ENCODE measurements at regions not wholly inside any gene's neighbourhood (a gene's known extent, or its start where the extent isn't known, plus 50 kb on each side); places are given as distances from the start of the nearest gene placed in this dataset.

DNA sequence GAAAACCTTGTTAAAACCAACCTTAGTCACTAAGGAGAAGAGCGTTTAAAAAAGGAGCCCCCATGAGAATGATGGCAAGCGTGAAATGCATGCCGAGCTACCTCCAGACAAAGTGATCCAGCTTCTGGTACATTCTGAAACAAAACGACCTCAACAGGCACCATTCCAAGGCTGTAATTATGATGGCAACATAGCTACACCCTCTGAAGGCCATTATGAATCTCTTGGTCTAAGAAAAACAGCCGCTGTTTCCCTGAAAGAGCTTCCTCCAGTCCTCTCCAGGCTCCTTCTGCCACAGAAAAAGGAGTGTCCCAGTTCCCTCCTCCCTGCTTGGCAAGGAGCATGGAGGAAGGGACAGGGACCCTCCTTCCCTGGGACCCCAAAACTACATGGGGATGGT lies 50.0 kb upstream of the ABLIM1 start:
- no peak for DNase-seq
- Mint-ChIP-seq H3K9me3 (no peaks in the 10 kb centered on the region), H3K4me3 (no peak overlapping the region), H3K4me1 (peaks cover 3% of the 10 kb centered on the region), H3K27me3 (ENCODE audit: insufficient read depth) (no peaks in the 10 kb centered on the region), H3K36me3 (ENCODE audit: low read depth) (no peaks in the 10 kb centered on the region), H3K27ac (peak overlapping the region; percentile 40)
- H3K4me1 ChIP-seq (ENCODE audit: control insufficient read depth, insufficient read depth, low read length), result no peaks in the 10 kb centered on the region
- TF ChIP-seq CTCF (conservative IDR thresholded peaks at IDR 0.05), result no peak
- H3K27me3 ChIP-seq (ENCODE audit: control insufficient read depth, insufficient read depth, low read length, poor library complexity, severe bottlenecking), result no peaks in the 10 kb centered on the region
- 82 to 94% methylated on average over 2 to 5 of the region's 5 CpGs for WGBS, 2 experiments (ENCODE audit: insufficient coverage in 1 of 2, insufficient read length in 1 of 2)
- H3K4me3 ChIP-seq (ENCODE audit: low read length), result no peak overlapping the region
- no peak overlapping the region for H3K9ac ChIP-seq (ENCODE audit: extremely low read depth, low read length, poor library complexity, severe bottlenecking)
- no peak overlapping the region for H3K27ac ChIP-seq (ENCODE audit: low read depth, low read length)
- no peaks in the 10 kb centered on the region for H3K36me3 ChIP-seq (ENCODE audit: control insufficient read depth, insufficient read depth, low read length)
- H3K9me3 ChIP-seq (ENCODE audit: control insufficient read depth, low read length), result no peaks in the 10 kb centered on the region

- H3K27ac Mint-ChIP-seq, result no peak overlapping the region
- Histone ChIP-seq H3K9me3 (ENCODE audit: control insufficient read depth, low read length) (no peaks in the 10 kb centered on the region), H3K36me3 (ENCODE audit: control insufficient read depth, insufficient read depth, low read length) (no peaks in the 10 kb centered on the region), H3K4me1 (ENCODE audit: control insufficient read depth, insufficient read depth, low read length) (no peaks in the 10 kb centered on the region), H3K4me3 (ENCODE audit: low read length) (no peak overlapping the region), H3K9ac (ENCODE audit: extremely low read depth, low read length, poor library complexity, severe bottlenecking) (no peak overlapping the region), H3K27me3 (ENCODE audit: control insufficient read depth, insufficient read depth, low read length, poor library complexity, severe bottlenecking) (no peaks in the 10 kb centered on the region), H3K27ac (ENCODE audit: low read depth, low read length) (no peak overlapping the region)
- 82 to 89% methylated on average over 4 to 5 of the region's 5 CpGs for WGBS, 2 experiments (ENCODE audit: insufficient coverage in 1 of 2, insufficient read length in 1 of 2)
- no peaks in the 10 kb centered on the region for H3K36me3 Mint-ChIP-seq (ENCODE audit: low read depth)
- no peak overlapping the region for H3K4me3 Mint-ChIP-seq
- peaks cover 6% of the 10 kb centered on the region for H3K4me1 Mint-ChIP-seq
- H3K9me3 Mint-ChIP-seq, result no peaks in the 10 kb centered on the region
- peak; percentile 58 for DNase-seq
- H3K27me3 Mint-ChIP-seq (ENCODE audit: insufficient read depth), result no peaks in the 10 kb centered on the region
- no peak for TF ChIP-seq CTCF (conservative IDR thresholded peaks at IDR 0.05)
Observed at GRCh38 chr10:114708717-114709335, 50.8 kb upstream of the ABLIM1 start.

GRCh38 chr10:114709984-114710383 lies 51.9 kb upstream of the ABLIM1 start:
- H3K9me3 ChIP-seq (ENCODE audit: control insufficient read depth, low read length), result no peaks in the 10 kb centered on the region
- H3K36me3 ChIP-seq (ENCODE audit: control insufficient read depth, insufficient read depth, low read length), result no peaks in the 10 kb centered on the region
- Mint-ChIP-seq H3K36me3 (ENCODE audit: low read depth) (no peaks in the 10 kb centered on the region), H3K27ac (no peak overlapping the region), H3K27me3 (ENCODE audit: insufficient read depth) (no peaks in the 10 kb centered on the region), H3K9me3 (no peaks in the 10 kb centered on the region), H3K4me3 (no peak overlapping the region), H3K4me1 (peaks cover 12% of the 10 kb centered on the region)
- no peak overlapping the region for H3K9ac ChIP-seq (ENCODE audit: extremely low read depth, low read length, poor library complexity, severe bottlenecking)
- no peak for TF ChIP-seq CTCF (conservative IDR thresholded peaks at IDR 0.05)
- H3K27ac ChIP-seq (ENCODE audit: low read depth, low read length), result no peak overlapping the region
- no peaks in the 10 kb centered on the region for H3K4me1 ChIP-seq (ENCODE audit: control insufficient read depth, insufficient read depth, low read length)
- no peak overlapping the region for H3K4me3 ChIP-seq (ENCODE audit: low read length)
- DNase-seq, result no peak
- no peaks in the 10 kb centered on the region for H3K27me3 ChIP-seq (ENCODE audit: control insufficient read depth, insufficient read depth, low read length, poor library complexity, severe bottlenecking)
- 92% methylated on average over 2 of the region's 2 CpGs; no CpG with 5 or more reads in 1 of the 2 experiments for WGBS, 2 experiments (ENCODE audit: insufficient coverage in 1 of 2, insufficient read length in 1 of 2)

Measured in endodermal cell (in vitro differentiated cells).